CD14-positive monocyte (primary cell): ENCODE measurements at regions not wholly inside any gene's neighbourhood (a gene's known extent, or its start where the extent isn't known, plus 50 kb on each side); places are given as distances from the start of the nearest gene placed in this dataset.

Source experiments
- DNase-seq, 3 donors: peaks; one replicate each; pipeline ENCODE4 v3.0.0-alpha.2; 2011 to 2022
- H2AFZ ChIP-seq: 2 replicates; pipeline ENCODE4 v1.6.0; 2012; ENCODE audit warnings: mild to moderate bottlenecking, low read depth, low read length, inconsistent platforms; ENCODE audit not compliant: insufficient read depth, poor library complexity, severe bottlenecking
- H3K27ac ChIP-seq, 2 donors: 1 replicate in 1 of 2; 2 replicates in 1 of 2; pipeline ENCODE4 v1.5.1; 2012 to 2013; ENCODE audit warnings: low read length in 2 of 2, control low read depth in 1 of 2, inconsistent platforms in 1 of 2, low read depth in 1 of 2, mild to moderate bottlenecking in 1 of 2
- H3K27me3 ChIP-seq, 2 donors: one replicate each; pipeline versions ENCODE4 v1.6.0 to v1.6.1; 2011 to 2013; ENCODE audit warnings: low read length in 2 of 2; ENCODE audit not compliant: control insufficient read depth in 2 of 2, insufficient read depth in 2 of 2
- H3K36me3 ChIP-seq, 2 donors: replicated peaks in 1 of 2; 1 replicate in 1 of 2; 2 replicates in 1 of 2; pipeline versions ENCODE4 v1.5.1 to v1.6.1; 2012 to 2013; ENCODE audit warnings: low read length in 2 of 2, control low read depth in 1 of 2, inconsistent platforms in 1 of 2, mild to moderate bottlenecking in 1 of 2; ENCODE audit not compliant: insufficient read depth in 2 of 2, control insufficient read depth in 1 of 2
- H3K4me1 ChIP-seq, 2 donors: 1 replicate in 1 of 2; 2 replicates in 1 of 2; pipeline versions ENCODE4 v1.5.1 to v1.6.1; 2012 to 2013; ENCODE audit warnings: low read length in 2 of 2, control low read depth in 1 of 2, inconsistent platforms in 1 of 2, mild to moderate bottlenecking in 1 of 2, moderate library complexity in 1 of 2; ENCODE audit not compliant: insufficient read depth in 2 of 2, control insufficient read depth in 1 of 2
- H3K4me2 ChIP-seq: replicated peaks from 2 replicates; pipeline ENCODE3; 2012; ENCODE audit warnings: low read length, moderate library complexity, mild to moderate bottlenecking; ENCODE audit not compliant: poor library complexity, severe bottlenecking; ENCODE audit errors: extremely low read depth
- H3K4me3 ChIP-seq, 3 experiments: fragments of 200-600 bp in 1 of 3; sonication (generic) in 1 of 3; replicated peaks in 1 of 3; 1 replicate in 2 of 3; 2 replicates in 1 of 3; pipeline ENCODE4 v1.5.1; 2011 to 2013; ENCODE audit warnings: low read length in 3 of 3, mild to moderate bottlenecking in 3 of 3, control low read depth in 2 of 3, low read depth in 2 of 3, inconsistent platforms in 1 of 3, moderate library complexity in 1 of 3
- H3K79me2 ChIP-seq: 2 replicates; pipeline ENCODE4 v1.6.0; 2012; ENCODE audit warnings: mild to moderate bottlenecking, control low read depth, inconsistent platforms, low read length, moderate library complexity; ENCODE audit not compliant: insufficient read depth
- H3K9ac ChIP-seq: 2 replicates; pipeline ENCODE4 v1.6.0; 2017; ENCODE audit warnings: low read length, mild to moderate bottlenecking; ENCODE audit not compliant: insufficient read depth, poor library complexity, severe bottlenecking
- H3K9me3 ChIP-seq, 2 donors: replicated peaks in 1 of 2; 1 replicate in 1 of 2; 2 replicates in 1 of 2; pipeline versions ENCODE4 v1.5.1 to v1.6.1; 2012 to 2013; ENCODE audit warnings: low read length in 2 of 2, control low read depth in 1 of 2; ENCODE audit not compliant: control insufficient read depth in 1 of 2, insufficient read depth in 1 of 2
- H4K20me1 ChIP-seq: 2 replicates; pipeline ENCODE4 v1.6.0; 2012; ENCODE audit warnings: mild to moderate bottlenecking, low read length, control low read depth, moderate library complexity; ENCODE audit not compliant: insufficient read depth
- H3K27ac Mint-ChIP-seq, 7 donors: one replicate each; pipeline ENCODE4 v1.8.0; 2020; ENCODE audit warnings: mild to moderate bottlenecking in 7 of 7, mixed read lengths in 7 of 7, moderate library complexity in 6 of 7, inconsistent platforms in 2 of 7
- H3K27me3 Mint-ChIP-seq, 3 donors: one replicate each; pipeline ENCODE4 v1.8.0; 2021 to 2022; ENCODE audit warnings: low read depth in 3 of 3, mild to moderate bottlenecking in 3 of 3, mixed read lengths in 3 of 3, moderate library complexity in 3 of 3, inconsistent platforms in 1 of 3
- H3K36me3 Mint-ChIP-seq, 2 donors: one replicate each; pipeline ENCODE4 v1.8.0; 2020; ENCODE audit warnings: mixed read lengths in 2 of 2, inconsistent platforms in 1 of 2, mild to moderate bottlenecking in 1 of 2
- H3K4me1 Mint-ChIP-seq: one replicate; pipeline ENCODE4 v1.8.0; 2020; ENCODE audit warnings: mild to moderate bottlenecking, mixed read lengths
- H3K4me3 Mint-ChIP-seq, 2 donors: one replicate each; pipeline ENCODE4 v1.8.0; 2020; ENCODE audit warnings: mild to moderate bottlenecking in 2 of 2, mixed read lengths in 2 of 2, moderate library complexity in 1 of 2
- H3K9me3 Mint-ChIP-seq, 7 donors: one replicate each; pipeline ENCODE4 v1.8.0; 2020 to 2022; ENCODE audit warnings: mixed read lengths in 7 of 7, mild to moderate bottlenecking in 6 of 7, moderate library complexity in 6 of 7, inconsistent platforms in 2 of 7
- WGBS: methylation state at CpG from one replicate; pipeline ENCODE4 v1.1.5; 2013; ENCODE audit warnings: missing lambda C conversion rate; ENCODE audit not compliant: insufficient coverage; 5-methylcytosine and 5-hydroxymethylcytosine counted together
- intact Hi-C, 2 donors: fragments of 100-400 bp; cut with micrococcal nuclease; formaldehyde crosslinking; loops; one replicate each; pipeline versions ENCODE4 v1.15.0 to v1.15.1; 2023
- TF ChIP-seq, protein P1 (sequence below): fragments of 200-600 bp; IDR thresholded peaks from one replicate; pipeline ENCODE4 v1.8.0; 2022; ENCODE audit warnings: antibody characterized with exemption, mild to moderate bottlenecking

DNA sequence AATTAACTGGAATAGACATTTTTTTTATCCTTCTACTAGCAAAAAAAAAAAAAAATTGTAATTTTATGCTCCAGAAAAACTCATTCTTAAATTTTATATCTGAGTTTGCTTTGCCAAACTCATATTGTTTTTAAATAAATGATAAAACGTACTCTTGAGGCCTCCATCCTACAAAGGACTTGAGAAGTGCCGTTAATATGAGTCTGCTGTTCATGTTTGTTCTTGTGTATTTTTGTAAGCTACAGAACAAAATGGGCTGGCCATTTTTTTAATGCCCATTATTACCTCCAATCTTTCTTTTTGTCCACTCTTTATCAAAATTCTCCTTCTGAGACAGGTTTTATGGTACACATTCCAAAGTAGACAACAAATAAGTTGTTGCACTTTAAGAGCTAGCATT is 643.5 kb upstream of the SOX9 start:
- no peak for DNase-seq
- Mint-ChIP-seq H3K27me3 (peaks cover 0 to 4% (median 2%) of the 10 kb centered on the region in 3 donors), H3K9me3 (peaks cover 0 to 3% (median 0%) of the 10 kb centered on the region in 7 donors), H3K36me3 (no peaks in the 10 kb centered on the region), H3K27ac (peak overlapping the region in 1 of 7 donors; percentile 38), H3K4me1 (no peaks in the 10 kb centered on the region), H3K4me3 (no peak overlapping the region)
- no peak overlapping the region for H2AFZ ChIP-seq
- no CpG with 5 or more reads among the region's 2 CpGs for WGBS
- H3K4me1 ChIP-seq, result no peaks in the 10 kb centered on the region
- H3K36me3 ChIP-seq, result no peaks in the 10 kb centered on the region
- no peak overlapping the region for H3K4me3 ChIP-seq
- H3K79me2 ChIP-seq, result no peaks in the 10 kb centered on the region
- TF ChIP-seq, protein P1, sequence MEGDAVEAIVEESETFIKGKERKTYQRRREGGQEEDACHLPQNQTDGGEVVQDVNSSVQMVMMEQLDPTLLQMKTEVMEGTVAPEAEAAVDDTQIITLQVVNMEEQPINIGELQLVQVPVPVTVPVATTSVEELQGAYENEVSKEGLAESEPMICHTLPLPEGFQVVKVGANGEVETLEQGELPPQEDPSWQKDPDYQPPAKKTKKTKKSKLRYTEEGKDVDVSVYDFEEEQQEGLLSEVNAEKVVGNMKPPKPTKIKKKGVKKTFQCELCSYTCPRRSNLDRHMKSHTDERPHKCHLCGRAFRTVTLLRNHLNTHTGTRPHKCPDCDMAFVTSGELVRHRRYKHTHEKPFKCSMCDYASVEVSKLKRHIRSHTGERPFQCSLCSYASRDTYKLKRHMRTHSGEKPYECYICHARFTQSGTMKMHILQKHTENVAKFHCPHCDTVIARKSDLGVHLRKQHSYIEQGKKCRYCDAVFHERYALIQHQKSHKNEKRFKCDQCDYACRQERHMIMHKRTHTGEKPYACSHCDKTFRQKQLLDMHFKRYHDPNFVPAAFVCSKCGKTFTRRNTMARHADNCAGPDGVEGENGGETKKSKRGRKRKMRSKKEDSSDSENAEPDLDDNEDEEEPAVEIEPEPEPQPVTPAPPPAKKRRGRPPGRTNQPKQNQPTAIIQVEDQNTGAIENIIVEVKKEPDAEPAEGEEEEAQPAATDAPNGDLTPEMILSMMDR, result no peak
- H3K9ac ChIP-seq, result no peak overlapping the region
- H3K4me2 ChIP-seq, result no peak overlapping the region
- H3K9me3 ChIP-seq, result no peaks in the 10 kb centered on the region
- no peaks in the 10 kb centered on the region for H3K27me3 ChIP-seq
- no peak overlapping the region for H3K27ac ChIP-seq
- intact Hi-C loops, result no loop called here
- H4K20me1 ChIP-seq, result no peaks in the 10 kb centered on the region

DNA sequence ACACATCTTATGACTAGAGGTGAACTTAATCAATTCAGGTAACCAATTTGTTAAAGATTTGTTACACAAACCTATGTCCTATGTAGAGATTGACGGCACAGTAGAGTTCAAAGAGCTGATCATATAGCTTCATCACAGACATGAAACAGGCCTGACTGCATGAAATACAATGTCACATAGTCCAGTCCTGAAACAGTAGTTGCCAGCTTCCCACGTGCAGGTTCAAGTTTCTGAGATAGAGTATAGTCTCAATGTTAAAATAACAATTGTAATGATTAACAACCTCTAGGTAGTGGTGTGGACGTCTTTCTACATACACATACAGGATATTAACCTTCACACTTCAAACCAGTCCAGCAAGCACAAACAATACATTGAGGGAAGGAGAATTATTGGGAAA is 640.7 kb upstream of the SOX9 start:
- peaks cover 0 to 5% (median 2%) of the 10 kb centered on the region in 3 donors for H3K27me3 Mint-ChIP-seq
- no peaks in the 10 kb centered on the region for H4K20me1 ChIP-seq
- no peaks in the 10 kb centered on the region for H3K27me3 ChIP-seq
- intact Hi-C loops, result no loop called here
- H3K36me3 ChIP-seq, result no peaks in the 10 kb centered on the region
- WGBS, result no CpG with 5 or more reads among the region's 3 CpGs
- H3K27ac Mint-ChIP-seq, result no peak overlapping the region
- no peak for DNase-seq
- no peaks in the 10 kb centered on the region for H3K36me3 Mint-ChIP-seq
- H3K4me1 Mint-ChIP-seq, result no peaks in the 10 kb centered on the region
- no peaks in the 10 kb centered on the region for H3K79me2 ChIP-seq
- H3K4me2 ChIP-seq, result no peak overlapping the region
- no peaks in the 10 kb centered on the region for H3K4me1 ChIP-seq
- no peak overlapping the region for H3K9ac ChIP-seq
- no peak overlapping the region for H3K4me3 Mint-ChIP-seq
- no peak overlapping the region for H3K27ac ChIP-seq
- peaks cover 0 to 3% (median 0%) of the 10 kb centered on the region in 7 donors for H3K9me3 Mint-ChIP-seq
- no peaks in the 10 kb centered on the region for H3K9me3 ChIP-seq
- H3K4me3 ChIP-seq, result no peak overlapping the region
- no peak overlapping the region for H2AFZ ChIP-seq
- TF ChIP-seq, protein P1, result no peak
